ENCODE measurements at regions not wholly inside any gene's neighbourhood (a gene's known extent, or its start where the extent isn't known, plus 50 kb on each side); places are given as distances from the start of the nearest gene placed in this dataset.

DNA sequence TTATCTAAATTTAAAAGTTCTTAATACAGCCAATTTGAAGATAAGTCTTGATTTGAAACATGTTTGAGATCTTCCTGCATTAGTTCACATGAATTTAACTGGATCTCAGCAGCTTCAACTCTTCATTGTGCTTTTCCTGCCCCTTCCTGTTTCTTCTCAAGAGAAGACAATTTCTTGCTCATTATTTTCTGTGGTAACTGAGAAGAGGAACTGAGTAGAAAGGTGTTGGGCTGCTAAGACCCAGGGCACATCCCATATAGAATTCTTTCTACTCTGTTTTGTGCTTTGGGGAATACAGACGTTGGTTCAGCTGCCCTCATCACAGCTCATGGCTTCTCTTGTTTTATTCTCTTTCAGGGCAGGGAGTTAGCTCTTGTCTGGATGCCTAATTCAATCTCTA, 110.2 kb downstream of the SNAPC1 start:
- H4K91ac ChIP-seq (ENCODE audit: low read depth, low read length, poor library complexity) = no peak overlapping the region
- no peak overlapping the region for H4K8ac ChIP-seq (ENCODE audit: low read depth, low read length)
- no peak overlapping the region for H3K23ac ChIP-seq (ENCODE audit: low read depth, low read length, poor library complexity)
- H3K79me1 ChIP-seq (ENCODE audit: low read depth, low read length) = no peaks in the 10 kb centered on the region
- no peak overlapping the region for H3K27ac ChIP-seq (replicated peaks; ENCODE audit: low read length)
- no peak overlapping the region for H2BK15ac ChIP-seq (ENCODE audit: low read length)
- no peak for DNase-seq (ENCODE audit: low spot score)
- H3K36me3 ChIP-seq (replicated peaks in 1 of 2; ENCODE audit: control insufficient read depth in 2 of 2, insufficient read depth in 2 of 2, low read length in 2 of 2) = no peaks in the 10 kb centered on the region
- H3K14ac ChIP-seq (ENCODE audit: low read length) = no peak overlapping the region
- no peak overlapping the region for H2AFZ ChIP-seq (ENCODE audit: low read length)
- peaks cover 0 to 2% of the 10 kb centered on the region in 2 donors for H3K9me3 ChIP-seq (replicated peaks in 1 of 2; ENCODE audit: control insufficient read depth in 2 of 2, insufficient read depth in 1 of 2, low read depth in 1 of 2, low read length in 2 of 2)
- no peak overlapping the region for H3K9ac ChIP-seq (ENCODE audit: low read depth, low read length, poor library complexity)
- H2AK5ac ChIP-seq (ENCODE audit: low read depth, low read length) = no peak overlapping the region
- no peaks in the 10 kb centered on the region for H3K4me1 ChIP-seq (ENCODE audit: control insufficient read depth in 2 of 2, insufficient read depth in 1 of 2, low read depth in 1 of 2, low read length in 2 of 2)
- no CpG with 5 or more reads among the region's 1 CpG for WGBS, 2 donors (ENCODE audit: extremely low coverage in 2 of 2, insufficient read length in 2 of 2, insufficient replicate concordance in 1 of 2)
- H3K4me2 ChIP-seq (ENCODE audit: insufficient read depth, low read length, poor library complexity, severe bottlenecking) = no peak overlapping the region
- H3K18ac ChIP-seq (ENCODE audit: low read length) = no peak overlapping the region
- no peak overlapping the region for H3K4me3 ChIP-seq (ENCODE audit: low read length in 2 of 2)
- no peak overlapping the region for H3K4ac ChIP-seq (ENCODE audit: low read length)
- H2BK120ac ChIP-seq (ENCODE audit: low read depth, low read length) = no peak overlapping the region
- no peak overlapping the region for H2BK5ac ChIP-seq (ENCODE audit: low read length)
- H3K27me3 ChIP-seq (ENCODE audit: control insufficient read depth in 3 of 3, insufficient read depth in 3 of 3, low read depth in 1 of 3, low read length in 3 of 3) = no peaks in the 10 kb centered on the region
- no peak overlapping the region for H2BK12ac ChIP-seq (ENCODE audit: low read length)

DNA sequence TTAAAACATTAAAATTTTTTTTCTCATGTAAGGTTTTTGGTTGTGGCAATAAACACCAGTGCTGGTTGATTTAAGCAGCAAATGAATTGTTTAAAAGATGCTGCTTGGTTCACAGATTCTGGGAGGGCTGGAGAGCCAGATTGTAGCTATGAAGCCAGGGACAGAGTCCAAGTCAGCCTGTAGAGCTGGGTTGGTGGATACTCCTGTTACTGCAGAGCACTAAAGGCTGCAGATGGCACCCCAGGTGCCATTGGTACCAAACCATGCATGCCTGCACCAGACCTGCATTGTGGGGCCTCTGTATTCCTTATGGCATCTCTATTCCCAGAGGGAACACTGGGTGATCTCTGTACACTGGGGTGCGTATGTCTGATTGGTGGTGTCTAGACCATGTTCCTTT, 113.3 kb downstream of the SNAPC1 start:
- Histone ChIP-seq H2AK5ac (ENCODE audit: low read depth, low read length) (no peak overlapping the region), H3K27me3 (ENCODE audit: control insufficient read depth in 3 of 3, insufficient read depth in 3 of 3, low read depth in 1 of 3, low read length in 3 of 3) (peaks cover 0 to 3% (median 0%) of the 10 kb centered on the region in 3 experiments), H3K18ac (ENCODE audit: low read length) (no peak overlapping the region), H3K4ac (ENCODE audit: low read length) (no peak overlapping the region), H4K91ac (ENCODE audit: low read depth, low read length, poor library complexity) (no peak overlapping the region), H3K79me1 (ENCODE audit: low read depth, low read length) (no peaks in the 10 kb centered on the region), H3K4me1 (ENCODE audit: control insufficient read depth in 2 of 2, insufficient read depth in 1 of 2, low read depth in 1 of 2, low read length in 2 of 2) (no peaks in the 10 kb centered on the region), H3K23ac (ENCODE audit: low read depth, low read length, poor library complexity) (no peak overlapping the region), H3K14ac (ENCODE audit: low read length) (no peak overlapping the region), H3K9ac (ENCODE audit: low read depth, low read length, poor library complexity) (no peak overlapping the region), H2BK15ac (ENCODE audit: low read length) (no peak overlapping the region), H3K9me3 (replicated peaks in 1 of 2; ENCODE audit: control insufficient read depth in 2 of 2, insufficient read depth in 1 of 2, low read depth in 1 of 2, low read length in 2 of 2) (peaks cover 0 to 2% of the 10 kb centered on the region in 2 donors), H2BK12ac (ENCODE audit: low read length) (no peak overlapping the region), H3K36me3 (replicated peaks in 1 of 2; ENCODE audit: control insufficient read depth in 2 of 2, insufficient read depth in 2 of 2, low read length in 2 of 2) (no peaks in the 10 kb centered on the region), H2BK120ac (ENCODE audit: low read depth, low read length) (no peak overlapping the region), H3K27ac (replicated peaks; ENCODE audit: low read length) (no peak overlapping the region), H3K4me2 (ENCODE audit: insufficient read depth, low read length, poor library complexity, severe bottlenecking) (no peak overlapping the region), H2BK5ac (ENCODE audit: low read length) (no peak overlapping the region), H4K8ac (ENCODE audit: low read depth, low read length) (no peak overlapping the region), H3K4me3 (ENCODE audit: low read length in 2 of 2) (no peak overlapping the region), H2AFZ (ENCODE audit: low read length) (no peak overlapping the region)
- WGBS, 2 donors (ENCODE audit: extremely low coverage in 2 of 2, insufficient read length in 2 of 2, insufficient replicate concordance in 1 of 2) = no CpG with 5 or more reads among the region's 1 CpG
- no peak for DNase-seq (ENCODE audit: low spot score)

- no peak overlapping the region for H2AK5ac ChIP-seq (ENCODE audit: low read depth, low read length)
- no peak overlapping the region for H3K23ac ChIP-seq (ENCODE audit: low read depth, low read length, poor library complexity)
- no peaks in the 10 kb centered on the region for H3K9me3 ChIP-seq (replicated peaks in 1 of 2; ENCODE audit: control insufficient read depth in 2 of 2, insufficient read depth in 1 of 2, low read depth in 1 of 2, low read length in 2 of 2)
- H3K27ac ChIP-seq (replicated peaks; ENCODE audit: low read length) = no peak overlapping the region
- no peak overlapping the region for H3K9ac ChIP-seq (ENCODE audit: low read depth, low read length, poor library complexity)
- H4K91ac ChIP-seq (ENCODE audit: low read depth, low read length, poor library complexity) = no peak overlapping the region
- H2BK12ac ChIP-seq (ENCODE audit: low read length) = no peak overlapping the region
- no peak overlapping the region for H3K4me3 ChIP-seq (ENCODE audit: low read length in 2 of 2)
- no peak overlapping the region for H3K4ac ChIP-seq (ENCODE audit: low read length)
- no peak overlapping the region for H2BK15ac ChIP-seq (ENCODE audit: low read length)
- H2BK120ac ChIP-seq (ENCODE audit: low read depth, low read length) = no peak overlapping the region
- no CpG with 5 or more reads among the region's 8 CpGs for WGBS, 2 donors (ENCODE audit: extremely low coverage in 2 of 2, insufficient read length in 2 of 2, insufficient replicate concordance in 1 of 2)
- no peaks in the 10 kb centered on the region for H3K79me1 ChIP-seq (ENCODE audit: low read depth, low read length)
- no peak overlapping the region for H2AFZ ChIP-seq (ENCODE audit: low read length)
- peaks cover 0 to 3% (median 0%) of the 10 kb centered on the region in 3 experiments for H3K27me3 ChIP-seq (ENCODE audit: control insufficient read depth in 3 of 3, insufficient read depth in 3 of 3, low read depth in 1 of 3, low read length in 3 of 3)
- no peaks in the 10 kb centered on the region for H3K4me1 ChIP-seq (ENCODE audit: control insufficient read depth in 2 of 2, insufficient read depth in 1 of 2, low read depth in 1 of 2, low read length in 2 of 2)
- H3K18ac ChIP-seq (ENCODE audit: low read length) = no peak overlapping the region
- H3K36me3 ChIP-seq (replicated peaks in 1 of 2; ENCODE audit: control insufficient read depth in 2 of 2, insufficient read depth in 2 of 2, low read length in 2 of 2) = no peaks in the 10 kb centered on the region
- no peak overlapping the region for H3K4me2 ChIP-seq (ENCODE audit: insufficient read depth, low read length, poor library complexity, severe bottlenecking)
- no peak overlapping the region for H2BK5ac ChIP-seq (ENCODE audit: low read length)
- no peak overlapping the region for H3K14ac ChIP-seq (ENCODE audit: low read length)
- no peak for DNase-seq (ENCODE audit: low spot score)
- no peak overlapping the region for H4K8ac ChIP-seq (ENCODE audit: low read depth, low read length)
These were observed 114.3 kb downstream of the SNAPC1 start for GRCh38 chr14:61876362-61877034.

GRCh38 chr14:61877035-61877390, 114.8 kb downstream of the SNAPC1 start:
- no peak for DNase-seq (ENCODE audit: low spot score)
- no peak overlapping the region for H3K9ac ChIP-seq (ENCODE audit: low read depth, low read length, poor library complexity)

More at GRCh38 chr14:61877035-61877390, 114.8 kb downstream of the SNAPC1 start:
- Histone ChIP-seq H3K14ac (ENCODE audit: low read length) (no peak overlapping the region), H3K36me3 (replicated peaks in 1 of 2; ENCODE audit: control insufficient read depth in 2 of 2, insufficient read depth in 2 of 2, low read length in 2 of 2) (no peaks in the 10 kb centered on the region), H2BK12ac (ENCODE audit: low read length) (no peak overlapping the region), H2BK15ac (ENCODE audit: low read length) (no peak overlapping the region), H3K27ac (replicated peaks; ENCODE audit: low read length) (no peak overlapping the region), H2AFZ (ENCODE audit: low read length) (no peak overlapping the region), H4K8ac (ENCODE audit: low read depth, low read length) (no peak overlapping the region), H3K4ac (ENCODE audit: low read length) (no peak overlapping the region), H3K9me3 (replicated peaks in 1 of 2; ENCODE audit: control insufficient read depth in 2 of 2, insufficient read depth in 1 of 2, low read depth in 1 of 2, low read length in 2 of 2) (no peaks in the 10 kb centered on the region), H2BK120ac (ENCODE audit: low read depth, low read length) (no peak overlapping the region), H3K23ac (ENCODE audit: low read depth, low read length, poor library complexity) (no peak overlapping the region), H3K18ac (ENCODE audit: low read length) (no peak overlapping the region), H3K4me3 (ENCODE audit: low read length in 2 of 2) (no peak overlapping the region), H2BK5ac (ENCODE audit: low read length) (no peak overlapping the region), H2AK5ac (ENCODE audit: low read depth, low read length) (no peak overlapping the region), H3K4me2 (ENCODE audit: insufficient read depth, low read length, poor library complexity, severe bottlenecking) (no peak overlapping the region), H3K79me1 (ENCODE audit: low read depth, low read length) (no peaks in the 10 kb centered on the region), H3K27me3 (ENCODE audit: control insufficient read depth in 3 of 3, insufficient read depth in 3 of 3, low read depth in 1 of 3, low read length in 3 of 3) (peaks cover 0 to 3% (median 0%) of the 10 kb centered on the region in 3 experiments), H4K91ac (ENCODE audit: low read depth, low read length, poor library complexity) (no peak overlapping the region), H3K4me1 (ENCODE audit: control insufficient read depth in 2 of 2, insufficient read depth in 1 of 2, low read depth in 1 of 2, low read length in 2 of 2) (no peaks in the 10 kb centered on the region)
- WGBS, 2 donors (ENCODE audit: extremely low coverage in 2 of 2, insufficient read length in 2 of 2, insufficient replicate concordance in 1 of 2) = no CpG with 5 or more reads among the region's 6 CpGs
